ENCODE measurements at regions not wholly inside any gene's neighbourhood (a gene's known extent, or its start where the extent isn't known, plus 50 kb on each side); places are given as distances from the start of the nearest gene placed in this dataset.

GRCh38 chr5:33203931-33204330, 236.8 kb upstream of the TARS1 start:
- TF ChIP-seq CTCF (IDR thresholded peaks at IDR 0.05) (no peak), POLR2AphosphoS5 (IDR thresholded peaks at IDR 0.05) (no peak)

Measured in esophagus muscularis mucosa (tissue), 3 donors.